Smooth muscle cell (in vitro differentiated cells): ENCODE measurements at regions not wholly inside any gene's neighbourhood (a gene's known extent, or its start where the extent isn't known, plus 50 kb on each side); places are given as distances from the start of the nearest gene placed in this dataset.
"Not testable (repeated sequence)": the region's sequence is repeated elsewhere in the genome, so short reads cannot be mapped to it uniquely, and the experiment has no call there.

ENCODE experiments used
- DNase-seq: peaks from one replicate; lab custom pipeline; 2025; ENCODE audit not compliant: unreplicated experiment; lab: John Stamatoyannopoulos, UW
- H2AFZ ChIP-seq: fragments of 200-600 bp; sonication (generic); 2 replicates; pipeline ENCODE4 v1.6.0; 2016; ENCODE audit warnings: antibody characterized with exemption, low read depth, mild to moderate bottlenecking
- H3F3A ChIP-seq: fragments of 200-600 bp; sonication (generic); 2 replicates; pipeline ENCODE4 v1.6.0; 2017; ENCODE audit warnings: antibody characterized with exemption, low read depth
- H3K27ac ChIP-seq: fragments of 200-600 bp; sonication (generic); 2 replicates; pipeline ENCODE4 v1.5.1; 2016; ENCODE audit warnings: low read depth, mild to moderate bottlenecking
- H3K27me3 ChIP-seq: fragments of 200-600 bp; sonication (generic); 2 replicates; pipeline ENCODE4 v1.6.1; 2016; ENCODE audit warnings: low read depth, mild to moderate bottlenecking
- H3K36me3 ChIP-seq: fragments of 200-600 bp; sonication (generic); 2 replicates; pipeline ENCODE4 v1.5.1; 2016; ENCODE audit warnings: low read depth
- H3K4me1 ChIP-seq: fragments of 200-600 bp; sonication (generic); 2 replicates; pipeline ENCODE4 v1.5.1; 2016; ENCODE audit warnings: low read depth
- H3K4me2 ChIP-seq: fragments of 200-600 bp; sonication (generic); 2 replicates; pipeline ENCODE4 v1.6.0; 2016; ENCODE audit warnings: mild to moderate bottlenecking
- H3K4me3 ChIP-seq: fragments of 200-600 bp; sonication (generic); 2 replicates; pipeline ENCODE4 v1.5.1; 2016; ENCODE audit warnings: mild to moderate bottlenecking
- H3K79me2 ChIP-seq: fragments of 200-600 bp; sonication (generic); 2 replicates; pipeline ENCODE4 v1.6.0; 2016; ENCODE audit warnings: low read depth, mild to moderate bottlenecking
- H3K9ac ChIP-seq: fragments of 200-600 bp; sonication (generic); 2 replicates; pipeline ENCODE4 v1.6.0; 2016; ENCODE audit warnings: low read depth
- H3K9me3 ChIP-seq: fragments of 200-600 bp; sonication (generic); replicated peaks from 2 replicates; pipeline ENCODE4 v1.5.1; 2016; ENCODE audit warnings: low read depth
- H4K20me1 ChIP-seq: fragments of 200-600 bp; sonication (generic); 2 replicates; pipeline ENCODE4 v1.6.0; 2016; ENCODE audit warnings: low read depth
- CTCF ChIP-seq: fragments of 200-600 bp; sonication (generic); IDR thresholded peaks from 2 replicates; pipeline ENCODE4 v1.5.1; 2017; ENCODE audit warnings: borderline replicate concordance, mild to moderate bottlenecking, antibody characterized with exemption; ENCODE audit not compliant: insufficient read depth, poor library complexity, severe bottlenecking
- WGBS: methylation state at CpG from one replicate; pipeline ENCODE4 v1.1.7; 2016; ENCODE audit warnings: low lambda C conversion rate; 5-methylcytosine and 5-hydroxymethylcytosine counted together

- no peaks in the 10 kb centered on the region for H3K27me3 ChIP-seq
- no peak for TF ChIP-seq CTCF
- H3K36me3 ChIP-seq: no peaks in the 10 kb centered on the region
- H3K9me3 ChIP-seq: no peaks in the 10 kb centered on the region
- H3F3A ChIP-seq: no peaks in the 10 kb centered on the region
- H3K4me3 ChIP-seq: no peak overlapping the region
- H3K4me1 ChIP-seq: no peaks in the 10 kb centered on the region
- H4K20me1 ChIP-seq: no peaks in the 10 kb centered on the region
- no peak overlapping the region for H2AFZ ChIP-seq
- H3K79me2 ChIP-seq: no peaks in the 10 kb centered on the region
- no peak overlapping the region for H3K4me2 ChIP-seq
- 67% methylated on average over 2 of the region's 2 CpGs for WGBS
- H3K27ac ChIP-seq: no peak overlapping the region
- DNase-seq: no peak
- H3K9ac ChIP-seq: no peak overlapping the region
Observed at GRCh38 chr2:184157141-184157540, 441.2 kb upstream of the ZNF804A start.

- TF ChIP-seq CTCF: no peak
- Histone ChIP-seq H3K4me1 (no peaks in the 10 kb centered on the region), H4K20me1 (no peaks in the 10 kb centered on the region), H2AFZ (no peak overlapping the region), H3K36me3 (no peaks in the 10 kb centered on the region), H3K9ac (no peak overlapping the region), H3F3A (no peaks in the 10 kb centered on the region), H3K79me2 (no peaks in the 10 kb centered on the region), H3K4me2 (no peak overlapping the region), H3K27me3 (no peaks in the 10 kb centered on the region), H3K4me3 (no peak overlapping the region), H3K9me3 (no peaks in the 10 kb centered on the region), H3K27ac (no peak overlapping the region)
- no peak for DNase-seq
- WGBS: 94% methylated on average over 2 of the region's 2 CpGs
Observed at GRCh38 chr2:184162426-184162825, 435.9 kb upstream of the ZNF804A start.

- not testable (repeated sequence) for H3K4me3 ChIP-seq, H3K9ac ChIP-seq, H3K27ac ChIP-seq, DNase-seq, H3K79me2 ChIP-seq, H3F3A ChIP-seq, H2AFZ ChIP-seq, H3K4me2 ChIP-seq, H3K9me3 ChIP-seq, H3K4me1 ChIP-seq, H4K20me1 ChIP-seq, H3K27me3 ChIP-seq, H3K36me3 ChIP-seq
- WGBS: 66% methylated on average over 5 of the region's 5 CpGs
Observed at GRCh38 chr2:184168823-184169222, 429.5 kb upstream of the ZNF804A start.

GRCh38 chr2:184169366-184169765, 429.0 kb upstream of the ZNF804A start:
- no peak for DNase-seq
- TF ChIP-seq CTCF: no peak

More at GRCh38 chr2:184169366-184169765, 429.0 kb upstream of the ZNF804A start:
- no peaks in the 10 kb centered on the region for H3K9me3 ChIP-seq
- no peak overlapping the region for H3K4me3 ChIP-seq
- no peak overlapping the region for H3K4me2 ChIP-seq
- 89% methylated on average over 4 of the region's 4 CpGs for WGBS
- no peak overlapping the region for H2AFZ ChIP-seq
- H3K9ac ChIP-seq: no peak overlapping the region
- H3F3A ChIP-seq: no peaks in the 10 kb centered on the region
- H3K36me3 ChIP-seq: no peaks in the 10 kb centered on the region
- no peaks in the 10 kb centered on the region for H3K4me1 ChIP-seq
- H3K27me3 ChIP-seq: no peaks in the 10 kb centered on the region
- no peak overlapping the region for H3K27ac ChIP-seq
- no peaks in the 10 kb centered on the region for H3K79me2 ChIP-seq
- no peaks in the 10 kb centered on the region for H4K20me1 ChIP-seq
